ENCODE measurements at regions not wholly inside any gene's neighbourhood (a gene's known extent, or its start where the extent isn't known, plus 50 kb on each side); places are given as distances from the start of the nearest gene placed in this dataset.

DNA sequence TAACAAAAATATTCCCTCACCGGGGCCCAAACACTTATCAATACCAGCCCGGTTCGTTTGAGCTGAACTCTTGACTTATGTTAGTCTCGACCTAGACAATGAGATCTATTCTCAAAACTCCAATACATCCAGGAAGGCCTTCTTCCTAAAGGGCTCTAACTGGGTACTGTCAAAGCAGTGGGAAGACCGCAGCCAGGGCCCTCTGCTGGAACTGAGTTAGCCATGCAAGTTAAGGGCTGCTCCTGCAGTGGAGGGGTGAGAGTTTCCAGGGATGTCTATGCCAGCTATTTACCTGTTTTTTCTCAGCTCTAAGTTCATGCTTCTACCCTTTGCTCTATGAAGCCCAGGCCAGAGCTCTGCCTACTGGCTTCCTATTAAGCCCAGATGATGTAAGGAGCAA lies 348.8 kb downstream of the GXYLT1 start:
- peaks cover 4 to 13% (median 9%) of the 10 kb centered on the region in 5 experiments for H3K9me3 ChIP-seq (ENCODE audit: control extremely low read depth in 1 of 5, control insufficient read depth in 4 of 5, insufficient read depth in 2 of 5, low read depth in 1 of 5, low read length in 4 of 5)
- no peak overlapping the region for H3K27ac ChIP-seq (ENCODE audit: insufficient read depth in 1 of 2, low read depth in 1 of 2, low read length in 2 of 2, poor library complexity in 1 of 2, severe bottlenecking in 2 of 2)
- H3K36me3 ChIP-seq (ENCODE audit: control insufficient read depth in 4 of 4, insufficient read depth in 4 of 4, low read length in 3 of 4): no peaks in the 10 kb centered on the region
- DNase-seq: peak in 1 of 3 donors; percentile 14
- H3K4me3 ChIP-seq (ENCODE audit: control insufficient read depth in 1 of 7, extremely low read depth in 1 of 7, insufficient read depth in 4 of 7, low read depth in 2 of 7, low read length in 6 of 7): no peak overlapping the region
- 100% methylated on average over 5 of the region's 5 CpGs for WGBS (ENCODE audit: insufficient coverage)
- ChIA-PET CTCF (interaction anchor here (1.1 kb wide), 1 partner anchor 9 kb away, joined by 4 read pairs; no protein-coding TSS in a partner anchor), POLR2A (interaction anchor here (0.5 kb wide), 1 partner anchor 400 kb away, joined by 3 read pairs; no protein-coding TSS in a partner anchor)
- H3K27me3 ChIP-seq (replicated peaks in 2 of 5; ENCODE audit: control insufficient read depth in 4 of 5, insufficient read depth in 5 of 5, low read length in 4 of 5): no peaks in the 10 kb centered on the region
- peaks cover 7 to 23% (median 20%) of the 10 kb centered on the region in 4 experiments for H3K4me1 ChIP-seq (ENCODE audit: control extremely low read depth in 1 of 4, control insufficient read depth in 4 of 4, insufficient read depth in 4 of 4, low read length in 3 of 4)

DNA sequence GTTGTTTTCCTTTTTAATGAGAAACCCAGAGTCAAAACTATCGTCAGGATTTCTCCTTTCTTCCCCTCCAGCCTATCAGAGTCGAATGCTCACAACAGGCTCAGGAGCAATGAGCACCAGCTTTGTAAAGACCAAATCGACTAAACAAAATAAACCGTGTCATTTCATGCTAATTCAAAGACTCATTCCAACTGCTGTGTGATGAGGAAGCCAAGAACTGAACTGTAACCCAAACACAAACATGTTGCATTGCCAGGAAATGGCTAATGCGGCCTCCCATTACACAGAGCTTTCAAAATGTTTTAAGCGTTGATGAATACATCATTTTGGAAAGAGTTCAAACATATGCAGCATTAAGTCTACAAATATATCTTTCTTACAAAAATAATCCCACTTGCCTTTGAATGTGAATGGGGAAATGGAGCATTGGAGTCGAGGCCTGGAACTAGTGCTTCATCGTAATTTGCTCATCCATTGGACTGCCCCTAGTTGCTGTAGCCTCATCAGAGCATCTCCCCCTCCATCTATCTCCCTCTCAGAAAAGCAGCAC lies 349.5 kb downstream of the GXYLT1 start:
- peak in 2 of 3 donors; percentile 43 to 56 for DNase-seq
- H3K27me3 ChIP-seq (replicated peaks in 2 of 5; ENCODE audit: control insufficient read depth in 4 of 5, insufficient read depth in 5 of 5, low read length in 4 of 5): no peaks in the 10 kb centered on the region
- peaks cover 7 to 23% (median 20%) of the 10 kb centered on the region in 4 experiments for H3K4me1 ChIP-seq (ENCODE audit: control extremely low read depth in 1 of 4, control insufficient read depth in 4 of 4, insufficient read depth in 4 of 4, low read length in 3 of 4)
- H3K9me3 ChIP-seq (ENCODE audit: control extremely low read depth in 1 of 5, control insufficient read depth in 4 of 5, insufficient read depth in 2 of 5, low read depth in 1 of 5, low read length in 4 of 5): peaks cover 4 to 18% (median 12%) of the 10 kb centered on the region in 5 experiments
- H3K27ac ChIP-seq (ENCODE audit: insufficient read depth in 1 of 2, low read depth in 1 of 2, low read length in 2 of 2, poor library complexity in 1 of 2, severe bottlenecking in 2 of 2): peak overlapping the region in 1 of 2 experiments; percentile 31
- POLR2A ChIA-PET: no interaction called here
- no peaks in the 10 kb centered on the region for H3K36me3 ChIP-seq (ENCODE audit: control insufficient read depth in 4 of 4, insufficient read depth in 4 of 4, low read length in 3 of 4)
- 67% methylated on average over 3 of the region's 8 CpGs for WGBS (ENCODE audit: insufficient coverage)
- CTCF ChIA-PET: interaction anchor here (0.6 to 1.1 kb wide), 2 partner anchors 10 to 26 kb away, joined by 3 to 4 read pairs; no protein-coding TSS in a partner anchor
- H3K4me3 ChIP-seq (ENCODE audit: control insufficient read depth in 1 of 7, extremely low read depth in 1 of 7, insufficient read depth in 4 of 7, low read depth in 2 of 7, low read length in 6 of 7): no peak overlapping the region

DNA sequence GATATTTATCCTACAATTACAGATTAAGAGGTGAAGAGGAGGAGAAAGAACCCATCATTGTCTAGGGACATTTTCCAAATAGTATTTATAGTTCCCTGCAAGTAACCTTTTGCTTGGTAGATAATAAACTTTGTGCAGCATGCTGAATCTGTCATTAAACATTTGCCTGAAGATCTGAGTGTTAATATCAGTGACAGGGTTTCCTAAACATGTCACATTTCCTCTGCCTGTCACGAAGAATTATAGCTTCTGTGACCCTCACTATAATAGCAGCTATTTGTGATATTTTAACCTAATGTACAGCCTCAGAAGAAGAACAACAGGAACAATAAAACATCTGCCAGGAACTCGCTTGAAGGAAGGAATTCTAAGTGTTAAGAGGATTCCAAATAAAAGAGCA lies 350.3 kb downstream of the GXYLT1 start:
- Histone ChIP-seq H3K36me3 (ENCODE audit: control insufficient read depth in 4 of 4, insufficient read depth in 4 of 4, low read length in 3 of 4) (no peaks in the 10 kb centered on the region), H3K4me1 (ENCODE audit: control extremely low read depth in 1 of 4, control insufficient read depth in 4 of 4, insufficient read depth in 4 of 4, low read length in 3 of 4) (peaks cover 7 to 23% (median 20%) of the 10 kb centered on the region in 4 experiments), H3K4me3 (ENCODE audit: control insufficient read depth in 1 of 7, extremely low read depth in 1 of 7, insufficient read depth in 4 of 7, low read depth in 2 of 7, low read length in 6 of 7) (peak overlapping the region in 2 of 7 experiments; percentile 3 to 25), H3K9me3 (ENCODE audit: control extremely low read depth in 1 of 5, control insufficient read depth in 4 of 5, insufficient read depth in 2 of 5, low read depth in 1 of 5, low read length in 4 of 5) (peaks cover 4 to 18% (median 12%) of the 10 kb centered on the region in 5 experiments), H3K27ac (ENCODE audit: insufficient read depth in 1 of 2, low read depth in 1 of 2, low read length in 2 of 2, poor library complexity in 1 of 2, severe bottlenecking in 2 of 2) (peak overlapping the region in 1 of 2 experiments; percentile 31), H3K27me3 (replicated peaks in 2 of 5; ENCODE audit: control insufficient read depth in 4 of 5, insufficient read depth in 5 of 5, low read length in 4 of 5) (no peaks in the 10 kb centered on the region)
- ChIA-PET CTCF (no interaction called here), POLR2A (no interaction called here)
- DNase-seq: peak in 2 of 3 donors; percentile 35 to 50
- no CpG with 5 or more reads among the region's 2 CpGs for WGBS (ENCODE audit: insufficient coverage)

DNA sequence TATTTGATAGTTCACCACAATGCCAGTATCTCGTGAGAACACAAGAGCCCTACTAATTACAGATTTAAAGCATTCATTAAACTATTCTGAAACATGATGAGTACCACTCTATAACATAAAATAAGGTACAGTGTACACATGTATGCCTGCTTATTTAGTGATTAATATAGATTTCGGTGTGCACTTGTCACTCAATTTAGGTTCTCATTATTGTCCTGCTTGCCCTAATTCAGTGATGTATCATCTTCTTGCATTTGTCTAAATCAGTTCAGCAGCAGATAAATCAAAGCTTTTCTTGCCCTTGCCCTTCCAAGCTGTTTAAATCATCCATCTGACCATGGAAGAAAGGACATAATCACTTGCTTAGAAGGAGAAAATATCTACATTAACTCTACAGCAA lies 359.7 kb downstream of the GXYLT1 start:
- Histone ChIP-seq H3K4me3 (ENCODE audit: control insufficient read depth in 1 of 7, extremely low read depth in 1 of 7, insufficient read depth in 4 of 7, low read depth in 2 of 7, low read length in 6 of 7) (no peak overlapping the region), H3K9me3 (ENCODE audit: control extremely low read depth in 1 of 5, control insufficient read depth in 4 of 5, insufficient read depth in 2 of 5, low read depth in 1 of 5, low read length in 4 of 5) (peaks cover 0 to 2% (median 0%) of the 10 kb centered on the region in 5 experiments), H3K27me3 (replicated peaks in 2 of 5; ENCODE audit: control insufficient read depth in 4 of 5, insufficient read depth in 5 of 5, low read length in 4 of 5) (no peaks in the 10 kb centered on the region), H3K36me3 (ENCODE audit: control insufficient read depth in 4 of 4, insufficient read depth in 4 of 4, low read length in 3 of 4) (no peaks in the 10 kb centered on the region), H3K27ac (ENCODE audit: insufficient read depth in 1 of 2, low read depth in 1 of 2, low read length in 2 of 2, poor library complexity in 1 of 2, severe bottlenecking in 2 of 2) (no peak overlapping the region), H3K4me1 (ENCODE audit: control extremely low read depth in 1 of 4, control insufficient read depth in 4 of 4, insufficient read depth in 4 of 4, low read length in 3 of 4) (no peaks in the 10 kb centered on the region)
- ChIA-PET CTCF (no interaction called here), POLR2A (no interaction called here)
- WGBS (ENCODE audit: insufficient coverage): no CpG with 5 or more reads among the region's 2 CpGs
- DNase-seq: no peak

DNA sequence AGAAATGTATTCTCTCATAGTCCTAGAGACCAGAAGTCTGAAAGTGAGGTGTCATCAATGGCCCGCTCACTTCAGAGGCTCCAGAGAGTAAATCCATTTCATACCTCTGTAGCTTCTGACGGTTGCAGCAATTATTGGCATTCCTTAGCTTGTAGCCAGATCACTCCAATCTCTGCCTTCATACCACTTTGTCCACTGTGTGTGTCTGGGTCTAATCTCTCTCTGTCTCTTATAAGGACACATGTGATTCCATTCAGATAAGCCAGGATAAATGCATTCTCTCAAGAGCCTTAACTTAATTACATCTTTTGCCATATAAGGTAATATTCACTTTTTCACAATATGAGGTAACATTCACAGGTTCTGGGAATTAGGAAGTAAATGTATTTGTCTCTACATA lies 365.7 kb downstream of the GXYLT1 start:
- POLR2A ChIA-PET: no interaction called here
- Histone ChIP-seq H3K27ac (ENCODE audit: insufficient read depth in 1 of 2, low read depth in 1 of 2, low read length in 2 of 2, poor library complexity in 1 of 2, severe bottlenecking in 2 of 2) (no peak overlapping the region), H3K36me3 (ENCODE audit: control insufficient read depth in 4 of 4, insufficient read depth in 4 of 4, low read length in 3 of 4) (peaks cover 0 to 2% (median 0%) of the 10 kb centered on the region in 4 experiments), H3K27me3 (replicated peaks in 2 of 5; ENCODE audit: control insufficient read depth in 4 of 5, insufficient read depth in 5 of 5, low read length in 4 of 5) (no peaks in the 10 kb centered on the region), H3K4me3 (ENCODE audit: control insufficient read depth in 1 of 7, extremely low read depth in 1 of 7, insufficient read depth in 4 of 7, low read depth in 2 of 7, low read length in 6 of 7) (no peak overlapping the region), H3K9me3 (ENCODE audit: control extremely low read depth in 1 of 5, control insufficient read depth in 4 of 5, insufficient read depth in 2 of 5, low read depth in 1 of 5, low read length in 4 of 5) (peaks cover 0 to 2% (median 0%) of the 10 kb centered on the region in 5 experiments), H3K4me1 (ENCODE audit: control extremely low read depth in 1 of 4, control insufficient read depth in 4 of 4, insufficient read depth in 4 of 4, low read length in 3 of 4) (no peaks in the 10 kb centered on the region)
- CTCF ChIA-PET: no interaction called here
- WGBS (ENCODE audit: insufficient coverage): 93% methylated on average over 2 of the region's 2 CpGs
- no peak for DNase-seq

DNA sequence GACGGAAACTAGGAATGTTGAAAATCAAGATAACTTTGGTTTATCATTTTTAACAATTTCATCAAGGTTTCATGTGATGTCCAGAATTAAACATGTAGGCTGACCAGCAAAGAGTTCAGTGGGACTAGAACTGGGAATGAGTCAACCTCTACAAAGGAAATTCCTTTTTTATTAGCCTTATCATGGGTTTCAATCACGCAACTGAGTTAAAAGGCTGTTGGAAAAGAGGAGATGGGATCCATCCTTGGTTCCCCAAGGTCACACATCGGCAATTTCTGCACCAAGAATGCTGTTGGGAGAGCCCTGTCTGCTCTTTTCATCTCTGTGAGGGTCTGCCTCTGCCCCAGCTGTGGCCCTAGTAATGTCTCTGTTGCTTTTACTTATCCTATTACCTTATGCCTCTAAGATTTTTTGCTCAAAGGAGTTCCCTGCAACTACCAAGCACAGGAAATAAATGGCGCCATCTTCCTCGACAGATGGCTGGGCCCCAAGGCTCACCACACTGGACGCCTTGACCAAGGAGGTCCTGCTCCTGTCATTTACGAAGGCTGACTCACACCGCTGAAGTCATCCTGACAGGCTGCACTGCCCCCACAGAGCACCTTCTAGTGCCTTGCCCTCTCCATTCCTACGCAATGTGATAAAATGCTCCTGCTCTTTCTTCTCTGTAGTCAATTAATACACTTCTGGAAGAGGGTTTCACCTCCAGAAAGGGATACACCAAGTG lies 367.4 kb downstream of the GXYLT1 start:
- 79% methylated on average over 7 of the region's 9 CpGs for WGBS (ENCODE audit: insufficient coverage)
- POLR2A ChIA-PET: no interaction called here
- DNase-seq: no peak

DNA sequence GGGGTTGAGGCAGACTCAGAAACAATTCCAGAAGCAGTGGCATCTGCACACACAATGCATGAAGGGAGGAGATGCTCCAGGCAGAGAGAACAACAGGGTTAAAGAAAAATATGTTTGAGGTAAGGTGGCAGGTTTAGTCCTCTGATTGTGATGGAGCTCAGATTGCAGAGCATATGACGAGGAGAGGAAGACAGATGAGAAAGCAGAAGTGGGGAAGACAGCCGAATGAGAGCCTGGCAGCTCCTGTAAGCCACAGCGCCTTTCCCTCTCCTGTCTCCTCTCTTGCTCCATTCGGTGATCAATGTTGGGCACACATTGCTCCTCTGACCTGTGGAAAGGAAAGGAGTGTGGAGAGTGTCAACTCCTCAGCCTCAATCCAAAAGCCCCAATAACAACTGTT lies 372.2 kb downstream of the GXYLT1 start:
- 82% methylated on average over 3 of the region's 4 CpGs for WGBS (ENCODE audit: insufficient coverage)
- peaks cover 0 to 3% (median 0%) of the 10 kb centered on the region in 5 experiments for H3K9me3 ChIP-seq (ENCODE audit: control extremely low read depth in 1 of 5, control insufficient read depth in 4 of 5, insufficient read depth in 2 of 5, low read depth in 1 of 5, low read length in 4 of 5)
- CTCF ChIA-PET: no interaction called here

More for the DNA sequence above, 367.4 kb downstream of the GXYLT1 start:
- no peaks in the 10 kb centered on the region for H3K4me1 ChIP-seq (ENCODE audit: control extremely low read depth in 1 of 4, control insufficient read depth in 4 of 4, insufficient read depth in 4 of 4, low read length in 3 of 4)
- H3K4me3 ChIP-seq (ENCODE audit: control insufficient read depth in 1 of 7, extremely low read depth in 1 of 7, insufficient read depth in 4 of 7, low read depth in 2 of 7, low read length in 6 of 7): no peak overlapping the region
- H3K27me3 ChIP-seq (replicated peaks in 2 of 5; ENCODE audit: control insufficient read depth in 4 of 5, insufficient read depth in 5 of 5, low read length in 4 of 5): no peaks in the 10 kb centered on the region
- H3K36me3 ChIP-seq (ENCODE audit: control insufficient read depth in 4 of 4, insufficient read depth in 4 of 4, low read length in 3 of 4): peaks cover 0 to 2% (median 0%) of the 10 kb centered on the region in 4 experiments
- H3K27ac ChIP-seq (ENCODE audit: insufficient read depth in 1 of 2, low read depth in 1 of 2, low read length in 2 of 2, poor library complexity in 1 of 2, severe bottlenecking in 2 of 2): no peak overlapping the region
- CTCF ChIA-PET: interaction anchor here (0.6 kb wide), 1 partner anchor 836 kb away, joined by 3 read pairs; no protein-coding TSS in a partner anchor
- H3K9me3 ChIP-seq (ENCODE audit: control extremely low read depth in 1 of 5, control insufficient read depth in 4 of 5, insufficient read depth in 2 of 5, low read depth in 1 of 5, low read length in 4 of 5): peaks cover 0 to 3% (median 0%) of the 10 kb centered on the region in 5 experiments

More for the DNA sequence above, 372.2 kb downstream of the GXYLT1 start:
- no peak overlapping the region for H3K4me3 ChIP-seq (ENCODE audit: control insufficient read depth in 1 of 7, extremely low read depth in 1 of 7, insufficient read depth in 4 of 7, low read depth in 2 of 7, low read length in 6 of 7)
- no peak overlapping the region for H3K27ac ChIP-seq (ENCODE audit: insufficient read depth in 1 of 2, low read depth in 1 of 2, low read length in 2 of 2, poor library complexity in 1 of 2, severe bottlenecking in 2 of 2)
- H3K27me3 ChIP-seq (replicated peaks in 2 of 5; ENCODE audit: control insufficient read depth in 4 of 5, insufficient read depth in 5 of 5, low read length in 4 of 5): no peaks in the 10 kb centered on the region
- peaks cover 0 to 2% (median 0%) of the 10 kb centered on the region in 4 experiments for H3K36me3 ChIP-seq (ENCODE audit: control insufficient read depth in 4 of 4, insufficient read depth in 4 of 4, low read length in 3 of 4)
- peak in 1 of 3 donors; percentile 13 for DNase-seq
- H3K4me1 ChIP-seq (ENCODE audit: control extremely low read depth in 1 of 4, control insufficient read depth in 4 of 4, insufficient read depth in 4 of 4, low read length in 3 of 4): no peaks in the 10 kb centered on the region
- POLR2A ChIA-PET: no interaction called here
